GM19043 (cell line): ENCODE measurements at regions not wholly inside any gene's neighbourhood (a gene's known extent, or its start where the extent isn't known, plus 50 kb on each side); places are given as distances from the start of the nearest gene placed in this dataset.

ENCODE experiments used
- ATAC-seq: cut with Tn5 transposase; IDR thresholded peaks from one replicate; pipeline ENCODE4 v1.9.1; 2021; ENCODE audit warnings: low read depth; ENCODE audit not compliant: unreplicated experiment

GRCh38 chr3:182375916-182376315 is 417.4 kb upstream of the ATP11B start:
- ATAC-seq = no peak

GRCh38 chr3:182382112-182382857 is 411.0 kb upstream of the ATP11B start:
- no peak for ATAC-seq

- ATAC-seq = no peak
Measured at GRCh38 chr3:182384221-182384620, 409.1 kb upstream of the ATP11B start.

GRCh38 chr3:182385356-182385755 is 407.9 kb upstream of the ATP11B start:
- ATAC-seq = no peak

GRCh38 chr3:182388506-182388905 is 404.8 kb upstream of the ATP11B start:
- no peak for ATAC-seq

GRCh38 chr3:182389071-182389815 is 404.1 kb upstream of the ATP11B start:
- no peak for ATAC-seq

- ATAC-seq = no peak
Measured at GRCh38 chr3:182390421-182390820, 402.9 kb upstream of the ATP11B start.

GRCh38 chr3:182392182-182392937 is 400.9 kb upstream of the ATP11B start:
- ATAC-seq = no peak

- ATAC-seq = no peak
Measured at GRCh38 chr3:182393151-182393550, 400.2 kb upstream of the ATP11B start.

- ATAC-seq = no peak
Measured at GRCh38 chr3:182393830-182394367, 399.4 kb upstream of the ATP11B start.

GRCh38 chr3:182397164-182397563 is 396.1 kb upstream of the ATP11B start:
- no peak for ATAC-seq

- no peak for ATAC-seq
Measured at GRCh38 chr3:182399978-182400737, 393.1 kb upstream of the ATP11B start.

GRCh38 chr3:182400838-182401237 is 392.5 kb upstream of the ATP11B start:
- no peak for ATAC-seq

GRCh38 chr3:182404031-182404430 is 389.3 kb upstream of the ATP11B start:
- ATAC-seq = no peak

- ATAC-seq = no peak
Measured at GRCh38 chr3:182405759-182406158, 387.5 kb upstream of the ATP11B start.

- ATAC-seq = no peak
Measured at GRCh38 chr3:182406786-182407185, 386.5 kb upstream of the ATP11B start.

- ATAC-seq = no peak
Measured at GRCh38 chr3:182410051-182410450, 383.3 kb upstream of the ATP11B start.

GRCh38 chr3:182412066-182412465 is 381.2 kb upstream of the ATP11B start:
- ATAC-seq = no peak

GRCh38 chr3:182413061-182413460 is 380.2 kb upstream of the ATP11B start:
- ATAC-seq = no peak

- no peak for ATAC-seq
Measured at GRCh38 chr3:182413682-182414081, 379.6 kb upstream of the ATP11B start.
